ENCODE measurements at regions not wholly inside any gene's neighbourhood (a gene's known extent, or its start where the extent isn't known, plus 50 kb on each side); places are given as distances from the start of the nearest gene placed in this dataset.

DNA sequence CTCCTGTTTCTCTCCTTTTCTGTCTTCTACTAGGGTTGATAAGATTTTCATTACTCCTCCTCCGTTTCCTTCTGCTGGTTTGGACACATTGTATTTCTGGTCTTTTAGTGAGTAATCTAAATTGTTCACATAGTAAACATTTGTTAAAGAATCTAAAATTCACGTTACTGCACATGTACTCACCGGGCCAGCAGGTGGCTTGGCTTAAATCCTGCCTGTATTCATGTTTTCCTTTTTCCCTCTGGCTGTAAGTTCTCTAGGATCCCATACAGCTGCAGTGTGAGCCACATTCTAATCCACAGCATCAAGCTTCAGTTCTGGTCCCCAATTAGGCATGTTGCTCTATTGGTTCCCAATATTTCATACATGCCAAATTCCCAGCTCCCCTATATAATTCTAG, 958.3 kb downstream of the ADGRL2 start:
- TF ChIP-seq POLR2AphosphoS5 (IDR thresholded peaks at IDR 0.05; ENCODE audit: low read depth, low read length) (no peak), TAF1 (IDR thresholded peaks at IDR 0.05; ENCODE audit: borderline replicate concordance, insufficient read depth, low read length) (no peak), SIN3A (IDR thresholded peaks at IDR 0.05; ENCODE audit: borderline replicate concordance, insufficient read depth, low read length) (no peak), FOXP2 (optimal IDR thresholded peaks at IDR 0.05; ENCODE audit: borderline replicate concordance, extremely low read depth, extremely low read length, insufficient read depth) (no peak)
- TF ChIP-seq, protein P1, sequence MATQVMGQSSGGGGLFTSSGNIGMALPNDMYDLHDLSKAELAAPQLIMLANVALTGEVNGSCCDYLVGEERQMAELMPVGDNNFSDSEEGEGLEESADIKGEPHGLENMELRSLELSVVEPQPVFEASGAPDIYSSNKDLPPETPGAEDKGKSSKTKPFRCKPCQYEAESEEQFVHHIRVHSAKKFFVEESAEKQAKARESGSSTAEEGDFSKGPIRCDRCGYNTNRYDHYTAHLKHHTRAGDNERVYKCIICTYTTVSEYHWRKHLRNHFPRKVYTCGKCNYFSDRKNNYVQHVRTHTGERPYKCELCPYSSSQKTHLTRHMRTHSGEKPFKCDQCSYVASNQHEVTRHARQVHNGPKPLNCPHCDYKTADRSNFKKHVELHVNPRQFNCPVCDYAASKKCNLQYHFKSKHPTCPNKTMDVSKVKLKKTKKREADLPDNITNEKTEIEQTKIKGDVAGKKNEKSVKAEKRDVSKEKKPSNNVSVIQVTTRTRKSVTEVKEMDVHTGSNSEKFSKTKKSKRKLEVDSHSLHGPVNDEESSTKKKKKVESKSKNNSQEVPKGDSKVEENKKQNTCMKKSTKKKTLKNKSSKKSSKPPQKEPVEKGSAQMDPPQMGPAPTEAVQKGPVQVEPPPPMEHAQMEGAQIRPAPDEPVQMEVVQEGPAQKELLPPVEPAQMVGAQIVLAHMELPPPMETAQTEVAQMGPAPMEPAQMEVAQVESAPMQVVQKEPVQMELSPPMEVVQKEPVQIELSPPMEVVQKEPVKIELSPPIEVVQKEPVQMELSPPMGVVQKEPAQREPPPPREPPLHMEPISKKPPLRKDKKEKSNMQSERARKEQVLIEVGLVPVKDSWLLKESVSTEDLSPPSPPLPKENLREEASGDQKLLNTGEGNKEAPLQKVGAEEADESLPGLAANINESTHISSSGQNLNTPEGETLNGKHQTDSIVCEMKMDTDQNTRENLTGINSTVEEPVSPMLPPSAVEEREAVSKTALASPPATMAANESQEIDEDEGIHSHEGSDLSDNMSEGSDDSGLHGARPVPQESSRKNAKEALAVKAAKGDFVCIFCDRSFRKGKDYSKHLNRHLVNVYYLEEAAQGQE (IDR thresholded peaks at IDR 0.05; ENCODE audit: insufficient read depth in 1 of 2, low read depth in 2 of 2, low read length in 2 of 2): no peak
